ENCODE measurements at regions not wholly inside any gene's neighbourhood (a gene's known extent, or its start where the extent isn't known, plus 50 kb on each side); places are given as distances from the start of the nearest gene placed in this dataset.
"Not testable (repeated sequence)": the region's sequence is repeated elsewhere in the genome, so short reads cannot be mapped to it uniquely, and the experiment has no call there.

DNA sequence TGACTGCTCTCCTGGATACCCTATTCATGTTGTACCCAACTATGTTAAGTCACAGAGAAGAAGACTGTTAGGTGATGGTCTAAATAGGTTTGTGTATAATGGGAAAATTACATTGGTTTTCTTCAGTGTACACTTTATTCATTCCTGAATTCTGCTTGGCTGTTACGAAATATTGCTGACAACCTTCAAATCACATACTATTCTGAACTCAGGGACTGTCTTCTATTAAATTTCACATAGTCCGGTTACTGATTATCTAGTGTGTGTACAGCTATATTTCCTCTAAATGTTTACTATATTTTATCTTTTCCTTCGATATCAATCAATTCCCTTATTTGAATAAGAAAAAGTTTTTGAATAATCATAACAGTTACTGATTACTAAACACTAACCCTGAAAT lies 1090.3 kb upstream of the CITED2 start:
- DNase-seq: no peak
- Histone ChIP-seq H3K9me3 (peaks cover 23% of the 10 kb centered on the region), H3K4me3 (no peak overlapping the region), H3K27me3 (no peaks in the 10 kb centered on the region), H3K36me3 (peaks cover 3% of the 10 kb centered on the region)

- DNase-seq: no peak
- H3K4me3 ChIP-seq: no peak overlapping the region
- H3K36me3 ChIP-seq: peaks cover 3% of the 10 kb centered on the region
- H3K9me3 ChIP-seq: peaks cover 29% of the 10 kb centered on the region
- no peaks in the 10 kb centered on the region for H3K27me3 ChIP-seq
These were observed 1088.9 kb upstream of the CITED2 start for GRCh38 chr6:140463312-140463710.

- no peak for DNase-seq
- H3K27me3 ChIP-seq: no peaks in the 10 kb centered on the region
- H3K36me3 ChIP-seq: peaks cover 3% of the 10 kb centered on the region
- H3K4me3 ChIP-seq: no peak overlapping the region
- peaks cover 29% of the 10 kb centered on the region for H3K9me3 ChIP-seq
These were observed 1088.2 kb upstream of the CITED2 start for GRCh38 chr6:140462453-140463311.

GRCh38 chr6:140462076-140462452 lies 1087.6 kb upstream of the CITED2 start:
- no peak for DNase-seq
- peaks cover 24% of the 10 kb centered on the region for H3K9me3 ChIP-seq
- no peak overlapping the region for H3K4me3 ChIP-seq
- H3K36me3 ChIP-seq: peaks cover 3% of the 10 kb centered on the region
- no peaks in the 10 kb centered on the region for H3K27me3 ChIP-seq

- no peak for DNase-seq
- no peaks in the 10 kb centered on the region for H3K27me3 ChIP-seq
- no peak overlapping the region for H3K4me3 ChIP-seq
- H3K36me3 ChIP-seq: peaks cover 3% of the 10 kb centered on the region
- peaks cover 16% of the 10 kb centered on the region for H3K9me3 ChIP-seq
These were observed 1085.8 kb upstream of the CITED2 start for GRCh38 chr6:140460267-140460666.

DNA sequence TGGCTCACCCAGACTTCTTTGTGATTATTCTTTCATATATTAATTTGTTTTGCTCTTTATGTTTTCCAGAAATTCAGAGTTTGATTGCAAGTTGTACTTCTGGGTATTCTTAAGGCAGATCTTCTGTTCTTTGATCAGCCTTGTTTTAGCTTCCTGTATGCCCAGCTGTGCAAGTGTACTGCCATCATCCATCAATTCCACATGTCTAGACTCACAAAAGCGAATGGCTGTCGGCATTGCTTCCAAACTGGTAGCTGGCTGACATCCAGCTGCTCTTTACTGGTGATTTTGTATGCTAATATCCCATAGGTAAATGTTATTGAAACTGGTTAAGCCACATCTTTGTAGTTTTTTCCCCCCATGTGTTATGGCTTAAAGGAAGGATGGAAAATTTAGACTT lies 1084.8 kb upstream of the CITED2 start:
- no peak overlapping the region for H3K4me3 ChIP-seq
- DNase-seq: no peak
- H3K9me3 ChIP-seq: peaks cover 15% of the 10 kb centered on the region
- H3K27me3 ChIP-seq: no peaks in the 10 kb centered on the region
- no peaks in the 10 kb centered on the region for H3K36me3 ChIP-seq

DNA sequence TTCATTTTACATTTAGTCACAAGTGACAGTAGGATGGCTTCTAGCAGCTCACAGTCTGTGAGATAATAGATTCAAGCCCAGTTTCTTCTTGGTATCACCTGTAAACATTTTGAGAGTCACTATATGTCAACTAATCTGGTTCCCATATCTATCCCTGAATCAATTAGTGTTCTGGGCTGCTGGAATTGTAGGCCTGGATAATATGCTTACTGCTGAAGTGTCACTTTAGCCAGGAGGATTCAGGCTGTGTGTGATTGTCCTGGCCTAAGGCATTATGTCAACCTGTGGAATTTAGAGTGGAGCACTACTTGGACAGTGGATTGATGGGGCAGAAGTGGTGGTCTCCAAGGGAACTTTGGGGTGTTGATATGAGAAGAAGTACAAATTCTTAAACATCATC lies 1071.8 kb upstream of the CITED2 start:
- DNase-seq: no peak
- no peaks in the 10 kb centered on the region for H3K36me3 ChIP-seq
- no peaks in the 10 kb centered on the region for H3K27me3 ChIP-seq
- H3K9me3 ChIP-seq: no peaks in the 10 kb centered on the region
- no peak overlapping the region for H3K4me3 ChIP-seq

- no peaks in the 10 kb centered on the region for H3K36me3 ChIP-seq
- no peak overlapping the region for H3K4me3 ChIP-seq
- H3K27me3 ChIP-seq: no peaks in the 10 kb centered on the region
- no peak for DNase-seq
- no peaks in the 10 kb centered on the region for H3K9me3 ChIP-seq
These were observed 1071.1 kb upstream of the CITED2 start for GRCh38 chr6:140445474-140446004.

GRCh38 chr6:140443112-140443511 lies 1068.7 kb upstream of the CITED2 start:
- H3K27me3 ChIP-seq, H3K9me3 ChIP-seq, H3K4me3 ChIP-seq, H3K36me3 ChIP-seq, DNase-seq: not testable (repeated sequence)

DNA sequence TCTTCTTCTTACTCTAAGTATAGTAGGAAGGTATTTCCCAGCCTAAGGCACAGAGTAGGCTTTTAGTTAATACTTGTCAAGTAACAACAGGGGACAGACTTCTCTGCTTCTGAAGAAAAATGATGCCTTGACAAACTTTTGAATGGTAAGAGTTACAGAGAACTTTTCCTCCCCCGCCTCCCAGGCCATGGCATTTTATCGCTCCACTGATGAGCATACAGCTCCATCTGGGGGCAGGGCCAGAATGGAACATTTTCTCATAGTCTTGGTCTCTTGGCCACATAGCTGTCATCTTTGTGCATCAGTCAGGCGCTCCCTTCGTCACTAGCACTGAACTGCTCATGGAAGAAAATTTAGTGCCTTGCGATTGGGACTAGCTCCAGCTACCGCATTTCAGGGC lies 1066.8 kb upstream of the CITED2 start:
- Histone ChIP-seq H3K27me3 (no peaks in the 10 kb centered on the region), H3K4me3 (no peak overlapping the region), H3K9me3 (no peaks in the 10 kb centered on the region), H3K36me3 (no peaks in the 10 kb centered on the region)
- no peak for DNase-seq

GRCh38 chr6:140440223-140440835 lies 1065.9 kb upstream of the CITED2 start:
- no peak for DNase-seq
- H3K27me3 ChIP-seq: no peaks in the 10 kb centered on the region
- no peak overlapping the region for H3K4me3 ChIP-seq
- no peaks in the 10 kb centered on the region for H3K9me3 ChIP-seq
- no peaks in the 10 kb centered on the region for H3K36me3 ChIP-seq

DNA sequence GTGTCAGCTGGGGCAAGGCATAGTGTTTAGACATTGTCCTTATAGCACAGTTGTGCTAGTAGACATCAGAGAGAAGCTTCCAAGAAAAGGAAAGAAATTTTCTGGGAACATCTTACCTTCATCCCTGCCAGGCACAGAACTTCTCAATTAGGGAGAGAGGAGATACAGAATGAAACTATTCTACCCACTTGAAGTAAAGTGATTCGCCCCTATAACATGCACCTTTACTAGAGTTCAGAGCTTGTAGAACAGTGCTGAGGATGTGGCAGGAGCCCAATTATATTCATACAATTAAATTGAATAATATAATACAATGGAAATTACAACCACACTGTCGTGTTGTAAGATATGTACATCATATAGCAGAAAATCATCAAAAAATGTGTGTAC lies 1063.9 kb upstream of the CITED2 start:
- Histone ChIP-seq H3K27me3 (no peaks in the 10 kb centered on the region), H3K4me3 (no peak overlapping the region), H3K9me3 (peaks cover 5% of the 10 kb centered on the region; the same call in 1 of the 2 replicates), H3K36me3 (no peaks in the 10 kb centered on the region)
- DNase-seq: no peak

DNA sequence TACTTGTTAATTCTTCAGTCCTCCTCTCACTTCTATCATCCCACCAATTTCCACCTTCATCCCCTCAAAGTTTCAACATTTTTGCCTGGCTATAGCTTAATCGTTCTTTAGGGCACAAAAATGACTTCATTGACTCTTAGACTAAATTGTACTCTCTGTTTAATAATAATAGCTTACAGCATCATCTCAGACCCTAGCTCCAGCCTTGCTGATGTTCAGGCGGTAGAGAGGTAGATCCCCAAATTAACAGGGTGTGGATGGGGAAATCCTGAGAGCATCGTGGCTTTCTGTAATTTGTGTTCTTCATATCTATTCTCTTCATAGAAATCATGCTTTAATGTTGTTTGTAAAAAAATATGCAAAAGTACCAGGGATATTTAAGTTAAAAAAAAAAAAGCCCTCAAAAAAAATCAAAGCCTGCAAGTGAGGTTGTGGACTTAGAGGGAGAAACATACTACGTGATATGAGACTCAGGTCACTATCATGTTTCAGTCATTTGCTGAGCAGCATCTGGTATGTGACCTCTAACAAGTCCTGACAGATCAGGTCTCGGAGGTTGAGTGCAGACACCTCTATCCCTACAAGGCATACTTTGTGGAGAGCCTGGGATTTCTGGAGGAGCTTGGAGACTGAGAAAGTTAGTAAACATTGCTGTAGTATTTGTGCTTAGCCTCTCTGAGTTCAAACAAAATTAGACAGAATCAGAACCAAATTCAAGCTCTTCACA lies 1063.3 kb upstream of the CITED2 start:
- Histone ChIP-seq H3K4me3 (no peak overlapping the region), H3K36me3 (no peaks in the 10 kb centered on the region), H3K27me3 (no peaks in the 10 kb centered on the region), H3K9me3 (peaks cover 5% of the 10 kb centered on the region; the same call in 1 of the 2 replicates)
- no peak for DNase-seq

DNA sequence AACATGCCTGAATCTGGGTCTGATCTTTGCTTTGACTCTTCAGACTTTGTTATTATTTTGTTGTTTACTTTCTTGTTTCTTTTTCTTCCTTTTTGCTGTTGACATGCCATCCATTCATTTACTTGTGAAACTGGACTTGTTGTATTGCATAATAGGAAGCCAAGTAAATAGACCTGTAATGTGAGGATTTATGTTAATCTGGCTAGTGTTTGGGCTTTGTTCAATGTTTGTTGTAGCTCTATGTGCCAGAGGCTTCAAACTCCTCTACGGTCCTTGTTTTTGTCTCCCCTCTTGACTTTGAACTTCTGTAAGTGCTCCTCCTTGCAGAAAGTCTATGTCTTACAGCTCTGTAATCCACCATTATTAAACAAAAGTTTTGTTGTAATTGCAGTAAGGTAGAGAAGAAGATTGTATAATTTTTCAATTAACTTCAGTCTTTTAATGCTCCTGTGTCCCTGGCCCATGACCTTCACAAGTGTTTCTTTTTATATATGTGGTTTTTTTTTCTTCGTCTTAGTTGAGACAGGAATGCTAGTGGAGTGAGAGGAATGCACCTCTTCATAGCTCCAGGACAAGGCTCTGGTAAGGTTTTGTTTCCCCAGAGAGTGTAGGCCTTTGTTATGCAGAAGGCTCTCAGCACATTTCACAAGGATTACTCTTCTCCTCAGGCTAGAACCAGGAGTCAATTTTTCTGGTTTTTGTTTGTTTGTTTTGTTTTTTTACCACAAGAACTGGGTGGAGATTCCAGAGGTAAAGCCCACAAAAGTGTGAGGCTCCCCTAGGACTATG lies 1061.8 kb upstream of the CITED2 start:
- H3K9me3 ChIP-seq: peaks cover 5% of the 10 kb centered on the region; the same call in 1 of the 2 replicates
- DNase-seq: no peak
- H3K4me3 ChIP-seq: no peak overlapping the region
- no peaks in the 10 kb centered on the region for H3K36me3 ChIP-seq
- no peaks in the 10 kb centered on the region for H3K27me3 ChIP-seq

DNA sequence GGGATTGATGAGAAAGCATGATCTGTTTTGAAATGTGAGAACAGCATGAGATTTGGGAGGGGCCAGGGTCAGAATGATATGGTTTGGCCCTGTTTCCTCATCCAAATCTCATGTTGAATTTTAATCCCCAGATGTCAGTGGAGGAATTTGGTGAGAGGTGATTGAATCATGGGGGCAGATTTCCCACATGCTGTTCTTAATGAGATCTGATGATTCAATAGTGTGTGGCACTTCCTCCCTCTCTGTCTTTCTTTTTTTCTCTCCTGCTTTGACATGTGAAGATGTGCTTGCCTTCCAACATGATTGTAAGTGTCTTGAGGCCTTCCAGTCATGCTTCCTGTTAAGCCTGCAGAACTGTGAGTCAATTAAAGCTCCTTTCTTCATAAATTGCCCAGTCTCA lies 1060.3 kb upstream of the CITED2 start:
- no peaks in the 10 kb centered on the region for H3K27me3 ChIP-seq
- no peak overlapping the region for H3K4me3 ChIP-seq
- no peaks in the 10 kb centered on the region for H3K36me3 ChIP-seq
- H3K9me3 ChIP-seq: peaks cover 5% of the 10 kb centered on the region; the same call in 1 of the 2 replicates
- no peak for DNase-seq

- Histone ChIP-seq H3K4me3 (no peak overlapping the region), H3K27me3 (no peaks in the 10 kb centered on the region), H3K9me3 (peaks cover 5% of the 10 kb centered on the region; the same call in 1 of the 2 replicates), H3K36me3 (no peaks in the 10 kb centered on the region)
- DNase-seq: no peak
These were observed 1058.6 kb upstream of the CITED2 start for GRCh38 chr6:140433072-140433471.
